Body of pancreas (tissue), 4 donors: ENCODE measurements at regions not wholly inside any gene's neighbourhood (a gene's known extent, or its start where the extent isn't known, plus 50 kb on each side); places are given as distances from the start of the nearest gene placed in this dataset.

Experiments
- POLR2A ChIP-seq, 3 donors: fragments of 450-650 bp; IDR thresholded peaks; one replicate each; pipeline ENCODE4 v1.6.1; 2016; ENCODE audit warnings: antibody characterized with exemption in 3 of 3, mild to moderate bottlenecking in 2 of 3
- TF ChIP-seq, protein P1 (sequence below), 7 experiments: fragments of 450-650 bp in 4 of 7; fragments of 200-600 bp in 3 of 7; sonication (generic) in 3 of 7; IDR thresholded peaks; one replicate each; pipeline ENCODE4 v1.5.1; 2016 to 2019; ENCODE audit warnings: antibody characterized with exemption in 7 of 7

DNA sequence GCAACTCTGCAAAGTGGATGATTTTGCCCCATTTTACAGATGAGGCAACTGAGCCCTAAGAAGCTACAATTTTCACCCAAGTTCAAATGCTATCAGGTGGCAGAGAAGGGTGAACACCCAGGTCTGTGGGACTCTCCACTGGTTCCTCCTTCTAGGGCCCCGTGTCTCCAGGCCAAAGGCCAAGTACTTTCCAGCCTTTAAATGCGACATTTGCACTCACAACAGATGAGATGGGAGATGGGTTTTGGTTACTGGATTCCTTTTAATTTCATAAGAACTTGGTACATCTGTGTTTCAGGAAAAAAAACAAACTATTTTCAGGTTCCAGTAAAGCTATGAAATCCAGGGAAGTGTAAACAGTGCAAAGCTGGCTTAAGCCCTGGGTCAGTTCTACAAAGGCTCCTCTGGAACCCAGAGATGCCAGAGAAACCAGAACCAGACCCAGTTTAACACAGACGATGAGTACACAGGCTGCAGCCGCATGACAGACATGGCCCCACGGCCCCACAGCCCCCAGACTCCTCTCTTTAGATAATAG, 361.7 kb downstream of the ANAPC1 start:
- TF ChIP-seq, protein P1, sequence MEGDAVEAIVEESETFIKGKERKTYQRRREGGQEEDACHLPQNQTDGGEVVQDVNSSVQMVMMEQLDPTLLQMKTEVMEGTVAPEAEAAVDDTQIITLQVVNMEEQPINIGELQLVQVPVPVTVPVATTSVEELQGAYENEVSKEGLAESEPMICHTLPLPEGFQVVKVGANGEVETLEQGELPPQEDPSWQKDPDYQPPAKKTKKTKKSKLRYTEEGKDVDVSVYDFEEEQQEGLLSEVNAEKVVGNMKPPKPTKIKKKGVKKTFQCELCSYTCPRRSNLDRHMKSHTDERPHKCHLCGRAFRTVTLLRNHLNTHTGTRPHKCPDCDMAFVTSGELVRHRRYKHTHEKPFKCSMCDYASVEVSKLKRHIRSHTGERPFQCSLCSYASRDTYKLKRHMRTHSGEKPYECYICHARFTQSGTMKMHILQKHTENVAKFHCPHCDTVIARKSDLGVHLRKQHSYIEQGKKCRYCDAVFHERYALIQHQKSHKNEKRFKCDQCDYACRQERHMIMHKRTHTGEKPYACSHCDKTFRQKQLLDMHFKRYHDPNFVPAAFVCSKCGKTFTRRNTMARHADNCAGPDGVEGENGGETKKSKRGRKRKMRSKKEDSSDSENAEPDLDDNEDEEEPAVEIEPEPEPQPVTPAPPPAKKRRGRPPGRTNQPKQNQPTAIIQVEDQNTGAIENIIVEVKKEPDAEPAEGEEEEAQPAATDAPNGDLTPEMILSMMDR (IDR thresholded peaks at IDR 0.05) = no peak
- TF ChIP-seq POLR2A (IDR thresholded peaks at IDR 0.05) = no peak
